Ascending aorta (tissue), 2 donors: ENCODE measurements at regions not wholly inside any gene's neighbourhood (a gene's known extent, or its start where the extent isn't known, plus 50 kb on each side); places are given as distances from the start of the nearest gene placed in this dataset.

Experiments
- DNase-seq, 2 donors: peaks; one replicate each; pipeline ENCODE4 v3.0.0-alpha.2; 2019; ENCODE audit warnings: low spot score in 2 of 2
- H3K27ac ChIP-seq, 2 donors: fragments of 200-600 bp; sonication (generic); one replicate each; pipeline ENCODE4 v1.5.1; 2016 to 2017; ENCODE audit warnings: mild to moderate bottlenecking in 1 of 2
- H3K27me3 ChIP-seq: fragments of 200-600 bp; sonication (generic); one replicate; pipeline ENCODE4 v1.5.1; 2017
- H3K36me3 ChIP-seq, 2 donors: fragments of 200-600 bp; sonication (generic); one replicate each; pipeline ENCODE4 v1.5.1; 2016
- H3K4me1 ChIP-seq, 2 donors: fragments of 200-600 bp; sonication (generic); one replicate each; pipeline ENCODE4 v1.5.1; 2016 to 2017; ENCODE audit warnings: mild to moderate bottlenecking in 1 of 2
- H3K4me3 ChIP-seq, 2 donors: fragments of 200-600 bp; sonication (generic); one replicate each; pipeline ENCODE4 v1.5.1; 2016 to 2017; ENCODE audit warnings: mild to moderate bottlenecking in 1 of 2
- H3K9me3 ChIP-seq, 2 donors: fragments of 200-600 bp; sonication (generic); one replicate each; pipeline ENCODE4 v1.5.1; 2016
- intact Hi-C: fragments of 100-400 bp; cut with DNase I; formaldehyde crosslinking; loops from one replicate; pipeline ENCODE4 v1.15.1; 2023
- TF ChIP-seq, protein P1 (sequence below), 3 experiments: fragments of 200-600 bp in 2 of 3; fragments of 450-650 bp in 1 of 3; sonication (generic) in 2 of 3; IDR thresholded peaks; one replicate each; pipeline ENCODE4 v1.5.1; 2016 to 2019; ENCODE audit warnings: antibody characterized with exemption in 3 of 3, mild to moderate bottlenecking in 1 of 3, moderate library complexity in 1 of 3

DNA sequence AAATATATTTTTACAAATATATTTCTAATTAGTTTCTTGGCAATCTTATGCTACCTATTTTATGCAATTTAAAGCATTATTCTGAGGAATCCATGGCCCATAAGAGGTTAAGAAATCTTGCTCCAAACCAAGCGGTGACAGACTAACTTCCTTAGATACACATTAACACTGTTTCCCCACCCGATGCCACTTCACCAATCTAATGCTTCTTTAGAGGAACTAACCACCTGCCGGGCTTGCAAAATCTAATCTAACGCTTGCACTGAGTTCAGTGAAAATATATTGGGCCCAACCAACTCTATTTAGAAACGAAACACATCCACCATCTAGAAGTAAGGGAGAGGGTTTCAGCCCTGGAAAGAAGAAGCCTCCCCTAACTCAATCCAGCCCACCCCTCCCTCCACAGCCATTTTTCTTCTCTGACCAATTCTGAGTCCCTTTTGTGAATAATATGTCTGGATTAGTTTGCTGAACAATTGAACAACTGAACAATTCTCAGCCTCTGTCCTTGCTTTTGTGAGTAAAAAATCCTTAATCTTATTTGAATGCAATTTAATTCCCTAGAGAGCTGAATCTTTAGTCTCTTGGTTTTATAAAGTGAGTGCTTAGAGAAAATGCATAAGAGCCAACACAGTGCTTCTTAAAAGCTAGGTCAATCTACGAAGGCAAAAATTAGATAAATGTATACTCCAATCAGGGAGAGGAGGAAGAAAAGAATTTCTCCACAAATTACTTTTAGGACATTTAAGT is 150.4 kb upstream of the ADAMTS9 start:
- Histone ChIP-seq H3K4me3 (no peak overlapping the region), H3K9me3 (no peaks in the 10 kb centered on the region), H3K4me1 (peaks cover 5 to 6% of the 10 kb centered on the region in 2 donors), H3K36me3 (no peaks in the 10 kb centered on the region), H3K27me3 (no peaks in the 10 kb centered on the region), H3K27ac (no peak overlapping the region)
- DNase-seq, result no peak
- intact Hi-C loops, result no loop called here
- TF ChIP-seq, protein P1, sequence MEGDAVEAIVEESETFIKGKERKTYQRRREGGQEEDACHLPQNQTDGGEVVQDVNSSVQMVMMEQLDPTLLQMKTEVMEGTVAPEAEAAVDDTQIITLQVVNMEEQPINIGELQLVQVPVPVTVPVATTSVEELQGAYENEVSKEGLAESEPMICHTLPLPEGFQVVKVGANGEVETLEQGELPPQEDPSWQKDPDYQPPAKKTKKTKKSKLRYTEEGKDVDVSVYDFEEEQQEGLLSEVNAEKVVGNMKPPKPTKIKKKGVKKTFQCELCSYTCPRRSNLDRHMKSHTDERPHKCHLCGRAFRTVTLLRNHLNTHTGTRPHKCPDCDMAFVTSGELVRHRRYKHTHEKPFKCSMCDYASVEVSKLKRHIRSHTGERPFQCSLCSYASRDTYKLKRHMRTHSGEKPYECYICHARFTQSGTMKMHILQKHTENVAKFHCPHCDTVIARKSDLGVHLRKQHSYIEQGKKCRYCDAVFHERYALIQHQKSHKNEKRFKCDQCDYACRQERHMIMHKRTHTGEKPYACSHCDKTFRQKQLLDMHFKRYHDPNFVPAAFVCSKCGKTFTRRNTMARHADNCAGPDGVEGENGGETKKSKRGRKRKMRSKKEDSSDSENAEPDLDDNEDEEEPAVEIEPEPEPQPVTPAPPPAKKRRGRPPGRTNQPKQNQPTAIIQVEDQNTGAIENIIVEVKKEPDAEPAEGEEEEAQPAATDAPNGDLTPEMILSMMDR (IDR thresholded peaks at IDR 0.05), result no peak

GRCh38 chr3:64837126-64837738 is 149.4 kb upstream of the ADAMTS9 start:
- peak in 1 of 2 donors; percentile 71 for DNase-seq
- H3K4me1 ChIP-seq, result peaks cover 5 to 6% of the 10 kb centered on the region in 2 donors
- no peaks in the 10 kb centered on the region for H3K27me3 ChIP-seq
- no peaks in the 10 kb centered on the region for H3K9me3 ChIP-seq
- intact Hi-C loops, result no loop called here
- H3K36me3 ChIP-seq, result no peaks in the 10 kb centered on the region
- H3K4me3 ChIP-seq, result no peak overlapping the region
- TF ChIP-seq, protein P1 (IDR thresholded peaks at IDR 0.05), result no peak
- peak overlapping the region; percentile 61 to 75 for H3K27ac ChIP-seq

DNA sequence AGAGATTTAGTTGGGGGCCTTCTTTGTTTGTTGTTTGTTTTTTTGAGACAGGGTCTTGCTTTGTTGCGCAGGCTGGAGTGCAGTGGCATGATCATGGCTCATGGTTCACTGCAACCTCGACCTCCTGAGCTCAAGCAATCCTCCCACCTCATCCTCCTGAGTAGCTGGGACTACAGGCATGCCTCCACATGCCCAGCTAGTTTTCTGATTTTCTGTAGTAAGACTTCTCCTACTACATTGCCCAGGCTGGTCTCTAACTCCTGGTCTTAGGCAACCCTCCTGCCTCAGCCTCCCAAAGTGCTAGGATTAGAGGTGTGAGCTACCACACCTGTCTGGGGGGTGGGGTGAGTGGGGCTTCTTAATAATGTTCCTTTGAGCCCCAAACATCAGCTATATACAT is 148.3 kb upstream of the ADAMTS9 start:
- no peaks in the 10 kb centered on the region for H3K9me3 ChIP-seq
- H3K4me1 ChIP-seq, result peaks cover 5 to 6% of the 10 kb centered on the region in 2 donors
- H3K4me3 ChIP-seq, result no peak overlapping the region
- H3K27me3 ChIP-seq, result no peaks in the 10 kb centered on the region
- no peak overlapping the region for H3K27ac ChIP-seq
- no peak for DNase-seq
- H3K36me3 ChIP-seq, result no peaks in the 10 kb centered on the region
- intact Hi-C loops, result no loop called here
- TF ChIP-seq, protein P1 (IDR thresholded peaks at IDR 0.05), result no peak

DNA sequence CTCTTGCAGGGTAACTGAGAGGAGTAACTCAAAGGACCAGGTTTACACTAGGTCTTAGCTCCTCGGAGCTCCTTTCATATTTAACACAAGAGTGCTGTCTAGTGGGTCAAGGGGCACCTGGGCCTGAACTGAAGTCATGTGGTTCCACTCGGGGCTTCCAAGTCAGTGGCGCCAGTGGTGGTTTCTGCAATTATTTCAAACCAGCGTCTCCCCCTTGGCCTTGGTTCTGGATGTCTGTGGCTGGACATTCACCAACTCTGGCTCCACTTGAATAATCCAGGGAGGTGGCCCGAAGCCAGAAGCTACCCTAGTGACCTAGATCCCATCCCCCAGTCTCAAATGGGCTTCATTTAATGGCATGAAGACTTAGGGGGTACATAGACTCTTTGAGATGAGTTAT is 144.3 kb upstream of the ADAMTS9 start:
- Histone ChIP-seq H3K36me3 (no peaks in the 10 kb centered on the region), H3K4me3 (no peak overlapping the region), H3K4me1 (peaks cover 1 to 4% of the 10 kb centered on the region in 2 donors), H3K27me3 (no peaks in the 10 kb centered on the region), H3K27ac (no peak overlapping the region), H3K9me3 (no peaks in the 10 kb centered on the region)
- intact Hi-C loops, result no loop called here
- DNase-seq, result no peak
- TF ChIP-seq, protein P1 (IDR thresholded peaks at IDR 0.05), result no peak

DNA sequence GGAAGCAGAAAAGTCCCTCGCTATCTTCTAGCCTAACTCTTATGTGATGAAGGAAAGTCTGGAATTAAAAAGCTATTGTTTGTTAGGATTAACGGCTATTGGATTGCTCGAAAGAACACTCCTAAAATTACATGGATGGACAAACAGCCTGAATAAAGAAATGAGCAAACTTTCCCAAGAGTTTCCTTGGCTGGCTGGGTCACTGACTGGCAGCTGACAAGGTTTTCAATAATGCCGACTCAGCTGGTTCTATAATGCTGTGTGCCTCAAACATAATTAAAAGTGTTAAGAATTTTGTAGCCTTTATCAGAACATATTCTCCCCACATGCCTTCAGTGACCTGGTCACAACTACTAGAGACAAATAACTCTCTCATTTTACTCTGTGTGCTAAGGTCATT is 142.9 kb upstream of the ADAMTS9 start:
- Histone ChIP-seq H3K27me3 (no peaks in the 10 kb centered on the region), H3K36me3 (no peaks in the 10 kb centered on the region), H3K27ac (no peak overlapping the region), H3K4me3 (no peak overlapping the region), H3K4me1 (no peaks in the 10 kb centered on the region), H3K9me3 (no peaks in the 10 kb centered on the region)
- TF ChIP-seq, protein P1 (IDR thresholded peaks at IDR 0.05), result no peak
- intact Hi-C loops, result no loop called here
- DNase-seq, result no peak
